Fibroblast of the aortic adventitia (primary cell): ENCODE measurements at regions not wholly inside any gene's neighbourhood (a gene's known extent, or its start where the extent isn't known, plus 50 kb on each side); places are given as distances from the start of the nearest gene placed in this dataset. TPM values are rescaled to one million over a fixed set of nuclear protein-coding genes. Genes with fewer than 3 reads are reported as not detected.

ENCODE experiments used
- DNase-seq: peaks from one replicate; pipeline ENCODE4 v3.0.0-alpha.2; 2010; ENCODE audit warnings: low read depth
- H3K4me3 ChIP-seq: 2 replicates; pipeline ENCODE4 v1.5.1; 2011; ENCODE audit warnings: low read depth, mild to moderate bottlenecking, control low read depth, low read length, moderate library complexity
- CTCF ChIP-seq: IDR thresholded peaks from 2 replicates; pipeline ENCODE4 v1.5.1; 2011; ENCODE audit warnings: mild to moderate bottlenecking, low read length, control low read depth, inconsistent platforms; ENCODE audit not compliant: insufficient read depth
- small RNA-seq: library from RNA; depleted of rRNA; stranded (forward); fragments of <200 nt; gene quantifications from one replicate; pipeline ENCODE3, GENCODE V24; 2012

GRCh38 chr10:35696392-35697287 lies 54.5 kb upstream of the FZD8 start:
- DNase-seq = no peak
- no peak for TF ChIP-seq CTCF
- H3K4me3 ChIP-seq = no peak overlapping the region

GRCh38 chr10:35693800-35694199 lies 51.7 kb upstream of the FZD8 start:
- H3K4me3 ChIP-seq = no peak overlapping the region
- TF ChIP-seq CTCF = no peak
- no peak for DNase-seq

Small RNA genes lying in the stretch of these regions (small RNA-seq; reads per million reads assigned to genes)
- gene RF00019 (not detected), gene RF00561 (not detected)
